Hepatocyte (in vitro differentiated cells): ENCODE measurements at regions not wholly inside any gene's neighbourhood (a gene's known extent, or its start where the extent isn't known, plus 50 kb on each side); places are given as distances from the start of the nearest gene placed in this dataset.

Experiments
- CTCF ChIP-seq: fragments of 200-600 bp; sonication (generic); IDR thresholded peaks from 2 replicates; pipeline ENCODE4 v1.5.1; 2016; ENCODE audit warnings: antibody characterized with exemption, mild to moderate bottlenecking; ENCODE audit not compliant: poor library complexity
- EZH2 ChIP-seq: fragments of 200-600 bp; sonication (generic); IDR thresholded peaks from 2 replicates; pipeline ENCODE4 v1.6.1; 2016; ENCODE audit warnings: antibody characterized with exemption, mild to moderate bottlenecking, borderline replicate concordance
- EZH2phosphoT487 ChIP-seq: fragments of 200-600 bp; sonication (generic); IDR thresholded peaks from one replicate; pipeline ENCODE4 v1.6.1; 2018; ENCODE audit warnings: antibody characterized with exemption, mild to moderate bottlenecking, low read depth, moderate library complexity; ENCODE audit not compliant: unreplicated experiment, severe bottlenecking

- TF ChIP-seq CTCF = no peak
- TF ChIP-seq EZH2phosphoT487 = no peak
- no peak for TF ChIP-seq EZH2
Measured at GRCh38 chr3:124374583-124374982, 355.7 kb upstream of the UMPS start.
